GM18870 (cell line): ENCODE measurements at regions not wholly inside any gene's neighbourhood (a gene's known extent, or its start where the extent isn't known, plus 50 kb on each side); places are given as distances from the start of the nearest gene placed in this dataset.

Experiments used
- ATAC-seq: cut with Tn5 transposase; IDR thresholded peaks from one replicate; pipeline ENCODE4 v1.9.1; 2021; ENCODE audit warnings: moderate library complexity; ENCODE audit not compliant: unreplicated experiment

GRCh38 chr9:36463467-36463866 lies 63.4 kb upstream of the RNF38 start:
- no peak for ATAC-seq

GRCh38 chr9:36462245-36462644 lies 62.2 kb upstream of the RNF38 start:
- ATAC-seq = no peak

GRCh38 chr9:36461323-36461722 lies 61.3 kb upstream of the RNF38 start:
- ATAC-seq = no peak

GRCh38 chr9:36458430-36458915 lies 58.4 kb upstream of the RNF38 start:
- peak; percentile 50 for ATAC-seq

GRCh38 chr9:36457836-36458429 lies 57.9 kb upstream of the RNF38 start:
- ATAC-seq = peak; percentile 17

- no peak for ATAC-seq
Observed at GRCh38 chr9:36456480-36457065, 56.5 kb upstream of the RNF38 start.

- no peak for ATAC-seq
Observed at GRCh38 chr9:36451949-36452348, 51.9 kb upstream of the RNF38 start.

- ATAC-seq = no peak
Observed at GRCh38 chr9:36450110-36450732, 50.2 kb upstream of the RNF38 start.
